Embryonic facial prominence (tissue), 1 donor: ENCODE measurements at regions not wholly inside any gene's neighbourhood (a gene's known extent, or its start where the extent isn't known, plus 50 kb on each side); places are given as distances from the start of the nearest gene placed in this dataset.
"Not testable (repeated sequence)": the region's sequence is repeated elsewhere in the genome, so short reads cannot be mapped to it uniquely, and the experiment has no call there.

Experiments
- DNase-seq: peaks from one replicate; pipeline ENCODE4 v3.0.0-alpha.2; 2016; ENCODE audit errors: extremely low spot score

- no peak for DNase-seq
These were observed 255.3 kb upstream of the GRIN3A start for GRCh38 chr9:101993771-101994170.

- DNase-seq, result no peak
These were observed 253.5 kb upstream of the GRIN3A start for GRCh38 chr9:101991926-101992325.

GRCh38 chr9:101977614-101978210 lies 239.3 kb upstream of the GRIN3A start:
- DNase-seq, result no peak

DNA sequence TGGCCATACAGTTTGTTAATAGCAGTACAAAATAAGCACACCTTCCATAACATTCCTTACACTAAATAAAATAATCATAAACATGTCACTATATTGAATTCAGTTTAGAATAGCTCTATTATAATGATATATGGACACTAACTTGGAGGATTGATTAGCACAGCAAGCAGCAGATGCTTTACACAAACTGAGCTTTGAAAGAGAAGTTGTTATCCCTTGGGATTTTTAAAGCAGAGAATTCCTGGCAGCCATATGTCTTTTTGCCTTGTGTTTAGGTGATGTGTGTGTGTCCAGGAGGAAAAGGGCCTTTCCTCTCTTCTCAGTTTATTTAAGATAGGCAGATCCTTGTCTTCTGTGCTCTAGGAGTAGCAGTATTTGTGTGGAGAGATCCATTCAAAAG lies 232.2 kb upstream of the GRIN3A start:
- no peak for DNase-seq

- DNase-seq, result no peak
These were observed 229.9 kb upstream of the GRIN3A start for GRCh38 chr9:101968392-101968791.

- DNase-seq, result no peak
These were observed 228.2 kb upstream of the GRIN3A start for GRCh38 chr9:101966691-101967090.

DNA sequence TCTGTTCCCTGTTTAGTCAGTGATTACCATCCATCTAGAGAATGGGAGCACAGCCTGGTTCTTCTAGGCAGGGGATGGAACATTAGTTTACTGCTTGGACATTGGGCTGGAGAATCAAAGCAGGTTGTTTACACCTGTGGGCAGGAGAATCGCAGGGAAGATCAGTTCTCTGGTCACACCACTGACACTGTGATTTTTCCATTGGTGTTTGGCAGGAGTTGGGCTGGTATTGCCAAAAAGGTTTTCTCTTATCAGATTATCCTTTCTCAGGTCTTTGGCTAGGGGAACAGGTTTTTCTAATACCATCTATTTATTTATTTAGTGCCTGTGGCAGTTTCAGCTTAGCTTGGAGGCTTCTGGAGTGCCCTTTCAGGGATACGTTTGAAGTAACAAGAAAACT lies 219.3 kb upstream of the GRIN3A start:
- DNase-seq, result no peak

DNA sequence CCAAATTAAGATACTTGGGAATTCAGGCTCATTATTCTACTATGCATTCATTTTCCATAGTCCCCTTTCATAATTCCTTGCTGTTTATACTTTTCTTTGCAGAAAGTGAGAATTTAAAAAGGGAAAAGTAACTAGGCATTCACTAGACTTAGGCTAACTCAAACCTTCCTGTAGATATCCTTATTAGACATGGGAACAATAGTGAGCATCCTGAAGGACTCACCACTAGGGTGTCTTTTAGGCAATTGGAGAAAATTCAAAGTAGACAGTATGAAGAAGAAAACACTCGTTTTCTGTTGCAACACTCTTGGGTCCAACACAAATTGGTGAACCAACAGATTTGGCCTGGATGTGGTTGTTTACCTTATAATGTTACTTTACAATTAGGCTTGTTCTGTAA lies 213.2 kb upstream of the GRIN3A start:
- no peak for DNase-seq

DNA sequence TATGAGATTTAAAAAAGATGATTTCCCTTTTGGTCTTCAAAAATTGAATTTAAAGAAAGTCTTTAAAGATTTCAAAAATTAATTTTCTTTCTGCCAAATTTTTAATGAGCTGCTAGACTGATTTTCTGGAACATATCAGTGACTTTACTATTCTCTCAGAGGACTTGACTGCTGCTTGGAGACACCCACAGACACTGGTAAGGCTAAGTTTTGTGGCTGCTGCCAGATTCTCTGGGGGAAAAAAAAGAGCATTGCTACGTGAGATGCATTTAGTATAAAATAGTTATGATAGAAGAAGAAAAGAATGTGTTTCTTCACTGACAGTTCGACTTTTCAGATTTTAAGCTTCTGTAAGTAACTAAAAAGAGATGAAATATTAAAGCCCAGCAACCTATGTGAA lies 193.3 kb upstream of the GRIN3A start:
- DNase-seq, result no peak

GRCh38 chr9:101930783-101931182 lies 192.3 kb upstream of the GRIN3A start:
- no peak for DNase-seq

DNA sequence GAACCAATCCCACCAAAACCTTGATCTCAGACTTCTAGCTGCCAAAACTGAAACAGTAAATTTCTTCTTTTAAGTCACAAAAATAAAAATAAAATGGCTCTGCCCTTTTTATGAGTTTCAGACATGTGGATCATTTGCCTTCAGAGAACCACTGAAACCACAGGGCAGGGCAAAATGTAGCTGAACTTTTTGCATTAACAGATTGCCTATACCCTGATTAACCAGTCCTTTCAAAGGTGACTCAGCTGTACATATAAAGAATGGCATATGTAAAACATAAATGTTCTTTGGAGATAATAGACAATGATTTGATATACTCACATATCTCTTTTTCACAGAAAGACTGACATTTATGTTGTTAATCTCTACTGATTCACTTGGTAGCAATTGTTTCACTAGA lies 187.1 kb upstream of the GRIN3A start:
- no peak for DNase-seq

- DNase-seq, result no peak
These were observed 185.0 kb upstream of the GRIN3A start for GRCh38 chr9:101923451-101923850.

GRCh38 chr9:101916948-101917347 lies 178.5 kb upstream of the GRIN3A start:
- not testable (repeated sequence) for DNase-seq

DNA sequence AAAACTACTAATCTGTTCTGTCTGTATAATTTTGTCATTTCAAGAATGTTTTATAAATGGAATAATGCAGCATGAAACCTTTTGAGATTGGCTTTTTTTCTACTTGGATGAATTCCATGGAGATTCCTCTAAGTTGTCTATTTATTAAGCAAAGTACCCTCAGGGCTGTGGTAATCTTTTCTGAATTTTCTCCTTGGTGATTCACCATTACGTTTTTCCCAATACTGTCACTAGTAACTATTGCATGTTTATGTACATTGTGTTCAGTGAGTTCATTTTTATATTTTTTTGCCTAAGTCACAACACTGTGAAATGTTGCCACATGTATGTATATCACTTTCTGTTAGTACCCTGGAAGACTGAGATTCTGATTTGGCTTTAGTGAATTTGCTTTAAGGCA lies 177.0 kb upstream of the GRIN3A start:
- DNase-seq, result no peak

GRCh38 chr9:101912698-101913097 lies 174.3 kb upstream of the GRIN3A start:
- DNase-seq, result no peak

DNA sequence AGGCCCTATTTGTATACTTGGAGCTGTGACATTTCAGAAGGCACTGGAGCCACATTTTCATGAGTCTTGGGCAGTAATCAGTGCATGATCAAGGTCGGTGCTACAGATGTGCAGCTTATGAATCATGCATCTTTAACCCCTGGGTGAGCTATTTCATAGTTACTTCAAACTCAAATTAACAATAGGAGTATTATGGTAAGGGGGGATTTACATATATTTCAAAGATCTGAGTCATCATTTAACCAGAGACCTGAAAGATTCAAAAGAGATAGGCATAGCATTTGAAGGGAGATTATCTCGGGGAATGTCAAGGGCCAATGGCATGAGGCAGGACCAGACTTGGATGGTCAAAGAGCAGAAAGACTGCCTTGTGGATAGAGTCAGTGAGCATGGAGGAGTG lies 169.0 kb upstream of the GRIN3A start:
- DNase-seq, result no peak

GRCh38 chr9:101904845-101905244 lies 166.4 kb upstream of the GRIN3A start:
- DNase-seq, result no peak

- no peak for DNase-seq
These were observed 163.6 kb upstream of the GRIN3A start for GRCh38 chr9:101902051-101902450.

GRCh38 chr9:101897196-101897595 lies 158.7 kb upstream of the GRIN3A start:
- no peak for DNase-seq

DNA sequence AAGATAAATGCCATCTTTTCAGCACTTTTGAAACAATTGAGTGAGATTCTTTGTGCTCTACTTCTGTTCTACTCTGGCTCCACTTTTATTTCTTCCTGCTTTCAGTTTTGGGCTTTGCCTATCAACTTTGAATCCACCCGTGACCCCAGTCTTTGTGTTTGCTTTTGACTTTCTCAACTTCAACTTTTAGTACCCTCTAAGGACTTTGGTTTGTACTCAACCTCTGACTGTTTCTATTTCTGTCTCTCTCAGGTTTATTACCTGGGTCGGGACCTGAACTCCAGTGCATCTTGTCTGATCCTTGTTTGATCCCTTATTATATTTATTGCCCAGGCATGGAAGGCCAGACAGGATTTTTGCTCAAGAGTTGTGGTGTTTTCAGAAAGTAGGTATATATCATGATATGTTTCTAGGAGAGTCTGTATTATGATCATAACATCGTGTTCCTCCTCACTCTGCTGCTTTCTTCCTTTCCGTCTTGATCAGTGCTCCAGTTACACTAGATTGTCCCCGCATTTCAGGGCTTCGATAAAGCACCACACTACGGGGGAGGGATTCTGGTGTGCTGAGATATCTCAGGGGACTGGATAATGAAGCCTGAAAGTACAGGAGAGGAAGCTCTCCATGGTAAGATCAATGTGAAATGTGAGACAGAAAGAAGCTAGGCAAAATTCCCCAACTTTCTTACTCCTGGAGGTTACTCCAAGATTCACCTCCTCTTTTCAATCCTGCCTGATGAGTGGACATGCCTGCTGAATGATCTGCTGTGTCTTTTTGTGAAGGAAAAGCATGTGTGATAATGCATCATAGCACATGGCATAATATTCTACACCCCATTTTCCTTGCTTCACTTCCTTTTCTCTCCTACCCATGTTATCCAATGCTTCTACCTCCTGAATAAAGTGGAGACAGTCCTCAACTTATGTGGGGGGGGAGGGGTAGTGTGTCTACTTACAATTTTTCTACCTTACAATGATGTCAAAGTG lies 155.5 kb upstream of the GRIN3A start:
- no peak for DNase-seq

- DNase-seq, result no peak
These were observed 143.1 kb upstream of the GRIN3A start for GRCh38 chr9:101881508-101881907.

DNA sequence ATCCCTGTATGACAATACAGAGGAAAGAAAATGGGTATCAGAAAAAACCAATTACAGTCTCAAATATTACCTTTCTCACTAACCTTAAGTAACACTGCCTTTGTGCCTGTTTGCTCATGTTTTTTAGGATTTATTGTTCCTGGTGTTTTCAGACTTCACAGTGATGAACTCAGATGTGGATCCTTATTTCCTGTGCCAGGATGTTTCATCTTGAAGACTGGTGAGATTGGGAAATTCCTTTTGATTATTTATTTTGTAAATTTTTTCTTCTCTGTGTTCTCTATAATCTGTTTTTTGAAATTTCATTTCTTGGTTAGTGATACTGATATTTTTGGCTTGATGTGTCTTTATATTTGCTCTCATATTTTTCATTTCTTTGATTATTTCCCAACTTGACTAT lies 142.4 kb upstream of the GRIN3A start:
- DNase-seq, result no peak

GRCh38 chr9:101878734-101879133 lies 140.3 kb upstream of the GRIN3A start:
- no peak for DNase-seq
